ENCODE measurements at regions not wholly inside any gene's neighbourhood (a gene's known extent, or its start where the extent isn't known, plus 50 kb on each side); places are given as distances from the start of the nearest gene placed in this dataset.

DNA sequence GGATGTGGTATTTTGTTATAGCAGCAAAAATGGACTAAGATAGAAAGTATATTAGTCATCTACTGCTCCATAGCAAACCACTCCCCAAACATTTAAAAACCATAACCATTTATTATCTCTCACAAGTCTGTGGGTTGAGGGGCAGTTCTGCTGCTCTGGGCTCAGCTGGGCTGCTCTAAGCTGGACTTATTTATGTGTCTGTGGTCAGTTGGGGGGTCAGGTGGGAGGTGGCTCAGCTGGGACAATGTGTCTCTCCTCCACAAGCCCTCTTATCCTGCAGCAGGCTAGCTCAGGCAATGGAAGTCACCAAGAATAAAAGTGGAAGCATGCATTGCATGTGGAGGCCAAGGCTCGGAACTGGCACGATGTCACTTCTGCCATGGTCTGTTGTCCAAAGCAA, 226.1 kb upstream of the N4BP1 start:
- TF ChIP-seq EP300 (IDR thresholded peaks at IDR 0.05) (no peak), POLR2A (IDR thresholded peaks at IDR 0.05) (no peak)
- TF ChIP-seq, protein P1, sequence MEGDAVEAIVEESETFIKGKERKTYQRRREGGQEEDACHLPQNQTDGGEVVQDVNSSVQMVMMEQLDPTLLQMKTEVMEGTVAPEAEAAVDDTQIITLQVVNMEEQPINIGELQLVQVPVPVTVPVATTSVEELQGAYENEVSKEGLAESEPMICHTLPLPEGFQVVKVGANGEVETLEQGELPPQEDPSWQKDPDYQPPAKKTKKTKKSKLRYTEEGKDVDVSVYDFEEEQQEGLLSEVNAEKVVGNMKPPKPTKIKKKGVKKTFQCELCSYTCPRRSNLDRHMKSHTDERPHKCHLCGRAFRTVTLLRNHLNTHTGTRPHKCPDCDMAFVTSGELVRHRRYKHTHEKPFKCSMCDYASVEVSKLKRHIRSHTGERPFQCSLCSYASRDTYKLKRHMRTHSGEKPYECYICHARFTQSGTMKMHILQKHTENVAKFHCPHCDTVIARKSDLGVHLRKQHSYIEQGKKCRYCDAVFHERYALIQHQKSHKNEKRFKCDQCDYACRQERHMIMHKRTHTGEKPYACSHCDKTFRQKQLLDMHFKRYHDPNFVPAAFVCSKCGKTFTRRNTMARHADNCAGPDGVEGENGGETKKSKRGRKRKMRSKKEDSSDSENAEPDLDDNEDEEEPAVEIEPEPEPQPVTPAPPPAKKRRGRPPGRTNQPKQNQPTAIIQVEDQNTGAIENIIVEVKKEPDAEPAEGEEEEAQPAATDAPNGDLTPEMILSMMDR (IDR thresholded peaks at IDR 0.05): no peak

Data from ovary (tissue), 3 donors.